AG09309 (cell line): ENCODE measurements at regions not wholly inside any gene's neighbourhood (a gene's known extent, or its start where the extent isn't known, plus 50 kb on each side); places are given as distances from the start of the nearest gene placed in this dataset.
"Not testable (repeated sequence)": the region's sequence is repeated elsewhere in the genome, so short reads cannot be mapped to it uniquely, and the experiment has no call there.

Experiments
- DNase-seq: peaks from one replicate; pipeline ENCODE4 v3.0.0-alpha.2; 2010; ENCODE audit warnings: low read depth
- H3K4me3 ChIP-seq: 2 replicates; pipeline ENCODE4 v1.5.1; 2011; ENCODE audit warnings: mild to moderate bottlenecking, low read depth, low read length, moderate library complexity; ENCODE audit not compliant: control insufficient read depth
- CTCF ChIP-seq: IDR thresholded peaks from 2 replicates; pipeline ENCODE4 v1.5.1; 2011; ENCODE audit warnings: mild to moderate bottlenecking, low read depth, low read length, inconsistent platforms; ENCODE audit not compliant: insufficient read depth, control insufficient read depth; ENCODE audit errors: missing control alignments

GRCh38 chr16:48030926-48031325, 124.9 kb downstream of the ABCC12 start:
- no peak overlapping the region for H3K4me3 ChIP-seq
- TF ChIP-seq CTCF = no peak
- no peak for DNase-seq

GRCh38 chr16:48029768-48030167, 126.0 kb downstream of the ABCC12 start:
- DNase-seq = peak; percentile 1
- peak; percentile 55 for TF ChIP-seq CTCF
- no peak overlapping the region for H3K4me3 ChIP-seq

GRCh38 chr16:48025359-48025758, 130.4 kb downstream of the ABCC12 start:
- H3K4me3 ChIP-seq = no peak overlapping the region
- TF ChIP-seq CTCF = no peak
- DNase-seq = no peak

GRCh38 chr16:48024042-48024441, 131.8 kb downstream of the ABCC12 start:
- no peak for TF ChIP-seq CTCF
- DNase-seq = no peak
- H3K4me3 ChIP-seq = no peak overlapping the region

GRCh38 chr16:48022496-48022895, 133.3 kb downstream of the ABCC12 start:
- H3K4me3 ChIP-seq = no peak overlapping the region

GRCh38 chr16:48020617-48021016, 135.2 kb downstream of the ABCC12 start:
- not testable (repeated sequence) for DNase-seq, H3K4me3 ChIP-seq

More at GRCh38 chr16:48022496-48022895, 133.3 kb downstream of the ABCC12 start:
- TF ChIP-seq CTCF = no peak
- DNase-seq = no peak

GRCh38 chr16:48014349-48015135, 141.3 kb downstream of the ABCC12 start:
- DNase-seq = no peak

More at GRCh38 chr16:48014349-48015135, 141.3 kb downstream of the ABCC12 start:
- H3K4me3 ChIP-seq = no peak overlapping the region
- TF ChIP-seq CTCF = no peak
